ENCODE measurements at regions not wholly inside any gene's neighbourhood (a gene's known extent, or its start where the extent isn't known, plus 50 kb on each side); places are given as distances from the start of the nearest gene placed in this dataset.
"Not testable (repeated sequence)": the region's sequence is repeated elsewhere in the genome, so short reads cannot be mapped to it uniquely, and the experiment has no call there.

- DNase-seq = peak; percentile 86
- Histone ChIP-seq H3K27me3 (ENCODE audit: control insufficient read depth, insufficient read depth, low read length) (no peaks in the 10 kb centered on the region), H3K4me1 (ENCODE audit: control insufficient read depth, insufficient read depth, low read length) (peaks cover 3% of the 10 kb centered on the region), H3K36me3 (ENCODE audit: control insufficient read depth, insufficient read depth, low read length) (no peaks in the 10 kb centered on the region), H3K9me3 (replicated peaks; ENCODE audit: control insufficient read depth, low read depth, low read length) (no peaks in the 10 kb centered on the region), H3K27ac (ENCODE audit: low read length) (no peak overlapping the region), H3K4me3 (ENCODE audit: low read length) (no peak overlapping the region)
- WGBS (ENCODE audit: insufficient coverage) = 40% methylated on average over 1 of the region's 2 CpGs
These were observed 101.7 kb upstream of the FN1 start for GRCh38 chr2:215537611-215538010.

- peak; percentile 38 for DNase-seq
- WGBS (ENCODE audit: insufficient coverage) = 100% methylated on average over 2 of the region's 5 CpGs
- no peaks in the 10 kb centered on the region for H3K36me3 ChIP-seq (ENCODE audit: control insufficient read depth, insufficient read depth, low read length)
- H3K27me3 ChIP-seq (ENCODE audit: control insufficient read depth, insufficient read depth, low read length) = no peaks in the 10 kb centered on the region
- no peaks in the 10 kb centered on the region for H3K9me3 ChIP-seq (replicated peaks; ENCODE audit: control insufficient read depth, low read depth, low read length)
- H3K27ac ChIP-seq (ENCODE audit: low read length) = no peak overlapping the region
- H3K4me1 ChIP-seq (ENCODE audit: control insufficient read depth, insufficient read depth, low read length) = peaks cover 3% of the 10 kb centered on the region
- H3K4me3 ChIP-seq (ENCODE audit: low read length) = no peak overlapping the region
These were observed 100.6 kb upstream of the FN1 start for GRCh38 chr2:215536510-215536909.

- DNase-seq = peak; percentile 37
- Histone ChIP-seq H3K36me3 (ENCODE audit: control insufficient read depth, insufficient read depth, low read length) (no peaks in the 10 kb centered on the region), H3K4me3 (ENCODE audit: low read length) (no peak overlapping the region), H3K4me1 (ENCODE audit: control insufficient read depth, insufficient read depth, low read length) (peaks cover 3% of the 10 kb centered on the region), H3K27ac (ENCODE audit: low read length) (no peak overlapping the region), H3K27me3 (ENCODE audit: control insufficient read depth, insufficient read depth, low read length) (no peaks in the 10 kb centered on the region), H3K9me3 (replicated peaks; ENCODE audit: control insufficient read depth, low read depth, low read length) (no peaks in the 10 kb centered on the region)
- WGBS (ENCODE audit: insufficient coverage) = no CpG with 5 or more reads among the region's 1 CpG
These were observed 99.9 kb upstream of the FN1 start for GRCh38 chr2:215535741-215536140.

GRCh38 chr2:215535125-215535668 is 99.3 kb upstream of the FN1 start:
- Histone ChIP-seq H3K36me3 (ENCODE audit: control insufficient read depth, insufficient read depth, low read length) (no peaks in the 10 kb centered on the region), H3K4me1 (ENCODE audit: control insufficient read depth, insufficient read depth, low read length) (peaks cover 3% of the 10 kb centered on the region), H3K9me3 (replicated peaks; ENCODE audit: control insufficient read depth, low read depth, low read length) (no peaks in the 10 kb centered on the region), H3K4me3 (ENCODE audit: low read length) (no peak overlapping the region), H3K27me3 (ENCODE audit: control insufficient read depth, insufficient read depth, low read length) (no peaks in the 10 kb centered on the region), H3K27ac (ENCODE audit: low read length) (no peak overlapping the region)
- no CpG with 5 or more reads among the region's 3 CpGs for WGBS (ENCODE audit: insufficient coverage)
- no peak for DNase-seq

- WGBS (ENCODE audit: insufficient coverage) = 86% methylated on average over 1 of the region's 2 CpGs
These were observed 97.8 kb upstream of the FN1 start for GRCh38 chr2:215533716-215534115.

GRCh38 chr2:215532844-215533243 is 97.0 kb upstream of the FN1 start:
- DNase-seq = no peak
- WGBS (ENCODE audit: insufficient coverage) = no CpG with 5 or more reads among the region's 2 CpGs
- Histone ChIP-seq H3K36me3 (ENCODE audit: control insufficient read depth, insufficient read depth, low read length) (no peaks in the 10 kb centered on the region), H3K9me3 (replicated peaks; ENCODE audit: control insufficient read depth, low read depth, low read length) (no peaks in the 10 kb centered on the region), H3K27me3 (ENCODE audit: control insufficient read depth, insufficient read depth, low read length) (no peaks in the 10 kb centered on the region), H3K4me1 (ENCODE audit: control insufficient read depth, insufficient read depth, low read length) (peaks cover 3% of the 10 kb centered on the region), H3K4me3 (ENCODE audit: low read length) (no peak overlapping the region), H3K27ac (ENCODE audit: low read length) (no peak overlapping the region)

More at GRCh38 chr2:215533716-215534115, 97.8 kb upstream of the FN1 start:
- not testable (repeated sequence) for H3K4me3 ChIP-seq (ENCODE audit: low read length); DNase-seq; H3K27ac ChIP-seq (ENCODE audit: low read length); H3K27me3 ChIP-seq (ENCODE audit: control insufficient read depth, insufficient read depth, low read length); H3K4me1 ChIP-seq (ENCODE audit: control insufficient read depth, insufficient read depth, low read length); H3K36me3 ChIP-seq (ENCODE audit: control insufficient read depth, insufficient read depth, low read length); H3K9me3 ChIP-seq (replicated peaks; ENCODE audit: control insufficient read depth, low read depth, low read length)

- no peak overlapping the region for H3K27ac ChIP-seq (ENCODE audit: low read length)
- no CpG with 5 or more reads among the region's 5 CpGs for WGBS (ENCODE audit: insufficient coverage)
These were observed 95.4 kb upstream of the FN1 start for GRCh38 chr2:215531284-215531683.

GRCh38 chr2:215530191-215530968 is 94.5 kb upstream of the FN1 start:
- H3K9me3 ChIP-seq (replicated peaks; ENCODE audit: control insufficient read depth, low read depth, low read length) = no peaks in the 10 kb centered on the region
- H3K36me3 ChIP-seq (ENCODE audit: control insufficient read depth, insufficient read depth, low read length) = no peaks in the 10 kb centered on the region
- no peak for DNase-seq
- no peaks in the 10 kb centered on the region for H3K27me3 ChIP-seq (ENCODE audit: control insufficient read depth, insufficient read depth, low read length)
- no peak overlapping the region for H3K27ac ChIP-seq (ENCODE audit: low read length)
- WGBS (ENCODE audit: insufficient coverage) = 83% methylated on average over 1 of the region's 4 CpGs
- peaks cover 5% of the 10 kb centered on the region for H3K4me1 ChIP-seq (ENCODE audit: control insufficient read depth, insufficient read depth, low read length)
- H3K4me3 ChIP-seq (ENCODE audit: low read length) = no peak overlapping the region

More at GRCh38 chr2:215531284-215531683, 95.4 kb upstream of the FN1 start:
- Histone ChIP-seq H3K4me3 (ENCODE audit: low read length) (no peak overlapping the region), H3K27me3 (ENCODE audit: control insufficient read depth, insufficient read depth, low read length) (no peaks in the 10 kb centered on the region), H3K9me3 (replicated peaks; ENCODE audit: control insufficient read depth, low read depth, low read length) (no peaks in the 10 kb centered on the region), H3K4me1 (ENCODE audit: control insufficient read depth, insufficient read depth, low read length) (peaks cover 3% of the 10 kb centered on the region), H3K36me3 (ENCODE audit: control insufficient read depth, insufficient read depth, low read length) (no peaks in the 10 kb centered on the region)
- no peak for DNase-seq

GRCh38 chr2:215529271-215529670 is 93.4 kb upstream of the FN1 start:
- H3K27me3 ChIP-seq (ENCODE audit: control insufficient read depth, insufficient read depth, low read length) = no peaks in the 10 kb centered on the region
- H3K36me3 ChIP-seq (ENCODE audit: control insufficient read depth, insufficient read depth, low read length) = no peaks in the 10 kb centered on the region
- no peak overlapping the region for H3K4me3 ChIP-seq (ENCODE audit: low read length)
- H3K4me1 ChIP-seq (ENCODE audit: control insufficient read depth, insufficient read depth, low read length) = peaks cover 5% of the 10 kb centered on the region
- WGBS (ENCODE audit: insufficient coverage) = 92% methylated on average over 1 of the region's 5 CpGs
- H3K9me3 ChIP-seq (replicated peaks; ENCODE audit: control insufficient read depth, low read depth, low read length) = no peaks in the 10 kb centered on the region
- DNase-seq = no peak
- H3K27ac ChIP-seq (ENCODE audit: low read length) = no peak overlapping the region

GRCh38 chr2:215528555-215528954 is 92.7 kb upstream of the FN1 start:
- no CpG with 5 or more reads among the region's 2 CpGs for WGBS (ENCODE audit: insufficient coverage)
- Histone ChIP-seq H3K9me3 (replicated peaks; ENCODE audit: control insufficient read depth, low read depth, low read length) (no peaks in the 10 kb centered on the region), H3K36me3 (ENCODE audit: control insufficient read depth, insufficient read depth, low read length) (no peaks in the 10 kb centered on the region), H3K4me3 (ENCODE audit: low read length) (no peak overlapping the region), H3K4me1 (ENCODE audit: control insufficient read depth, insufficient read depth, low read length) (peaks cover 5% of the 10 kb centered on the region), H3K27me3 (ENCODE audit: control insufficient read depth, insufficient read depth, low read length) (no peaks in the 10 kb centered on the region), H3K27ac (ENCODE audit: low read length) (no peak overlapping the region)
- no peak for DNase-seq

Data from muscle of leg (tissue), 3 donors.